Activated CD8-positive, alpha-beta T cell treated with anti-CD3 and anti-CD28 coated beads for 36 hours (primary cell): ENCODE measurements at regions not wholly inside any gene's neighbourhood (a gene's known extent, or its start where the extent isn't known, plus 50 kb on each side); places are given as distances from the start of the nearest gene placed in this dataset.

Experiments used
- ATAC-seq: fragments of 200-7000 bp; cut with Tn5 transposase; one replicate; pipeline ENCODE4 v1.10.0; 2021; ENCODE audit warnings: mild to moderate bottlenecking, moderate library complexity
- CTCF ChIA-PET: fragments of 350-600 bp; sonication (Branson Sonifier 250); formaldehyde crosslinking; loops from one replicate; lab custom pipeline; 2021; ENCODE audit warnings: antibody characterized with exemption; lab: Charles Lee
- POLR2A ChIA-PET: fragments of 350-600 bp; sonication (Branson Sonifier 250); formaldehyde crosslinking; loops from one replicate; lab custom pipeline; 2021; ENCODE audit warnings: antibody characterized with exemption; lab: Charles Lee
- DNase-seq: peaks from one replicate; pipeline ENCODE4 v3.0.0-alpha.2; 2020
- H3K27ac Mint-ChIP-seq: one replicate; pipeline ENCODE4 v1.8.0; 2021; ENCODE audit warnings: mild to moderate bottlenecking, mixed read lengths
- H3K27me3 Mint-ChIP-seq: one replicate; pipeline ENCODE4 v1.8.0; 2021; ENCODE audit warnings: mixed read lengths
- H3K36me3 Mint-ChIP-seq: one replicate; pipeline ENCODE4 v1.8.0; 2021; ENCODE audit warnings: low read depth, mixed read lengths
- H3K4me1 Mint-ChIP-seq: one replicate; pipeline ENCODE4 v1.8.0; 2021; ENCODE audit warnings: low read depth, mixed read lengths
- H3K4me3 Mint-ChIP-seq: one replicate; pipeline ENCODE4 v1.8.0; 2021; ENCODE audit warnings: mild to moderate bottlenecking, moderate library complexity, mixed read lengths
- H3K9me3 Mint-ChIP-seq: one replicate; pipeline ENCODE4 v1.8.0; 2021; ENCODE audit warnings: mixed read lengths
- intact Hi-C: fragments of 100-400 bp; cut with micrococcal nuclease; formaldehyde crosslinking; loops from one replicate; pipeline ENCODE4 v1.10.0; 2022
- TF ChIP-seq, protein P1 (sequence below): fragments of 200-600 bp; IDR thresholded peaks from one replicate; pipeline ENCODE4 v1.8.0; 2022; ENCODE audit warnings: antibody characterized with exemption, mild to moderate bottlenecking

DNA sequence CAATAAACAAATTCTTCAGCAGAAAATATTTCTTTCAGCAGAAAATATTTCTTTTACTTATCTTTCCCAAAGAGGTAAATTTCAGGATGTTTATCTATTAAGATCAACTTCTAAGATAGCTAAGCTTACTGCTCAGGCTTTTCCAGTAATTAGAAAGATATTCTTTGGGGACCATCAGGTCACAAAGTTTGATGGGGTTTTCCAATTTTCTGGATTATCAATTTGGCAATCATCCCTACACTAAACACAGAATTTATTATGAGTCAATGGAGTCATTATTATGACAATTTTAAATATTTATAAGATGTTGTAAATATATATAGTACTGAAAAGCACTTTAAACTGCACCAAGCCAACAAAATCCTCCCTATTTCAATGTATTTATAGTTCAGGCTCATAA, 137.6 kb downstream of the AKAP11 start:
- CTCF ChIA-PET = interaction anchor here (1.5 kb wide), 1 partner anchor 8 kb away, joined by 4 read pairs; no protein-coding TSS in a partner anchor
- ATAC-seq (no peak), DNase-seq (no peak)
- peaks cover 45% of the 10 kb centered on the region for H3K36me3 Mint-ChIP-seq
- H3K4me1 Mint-ChIP-seq = peaks cover 57% of the 10 kb centered on the region
- H3K27me3 Mint-ChIP-seq = no peaks in the 10 kb centered on the region
- no peak overlapping the region for H3K27ac Mint-ChIP-seq
- peaks cover 2% of the 10 kb centered on the region for H3K9me3 Mint-ChIP-seq
- intact Hi-C loops = no loop called here
- H3K4me3 Mint-ChIP-seq = no peak overlapping the region
- POLR2A ChIA-PET = no interaction called here
- TF ChIP-seq, protein P1, sequence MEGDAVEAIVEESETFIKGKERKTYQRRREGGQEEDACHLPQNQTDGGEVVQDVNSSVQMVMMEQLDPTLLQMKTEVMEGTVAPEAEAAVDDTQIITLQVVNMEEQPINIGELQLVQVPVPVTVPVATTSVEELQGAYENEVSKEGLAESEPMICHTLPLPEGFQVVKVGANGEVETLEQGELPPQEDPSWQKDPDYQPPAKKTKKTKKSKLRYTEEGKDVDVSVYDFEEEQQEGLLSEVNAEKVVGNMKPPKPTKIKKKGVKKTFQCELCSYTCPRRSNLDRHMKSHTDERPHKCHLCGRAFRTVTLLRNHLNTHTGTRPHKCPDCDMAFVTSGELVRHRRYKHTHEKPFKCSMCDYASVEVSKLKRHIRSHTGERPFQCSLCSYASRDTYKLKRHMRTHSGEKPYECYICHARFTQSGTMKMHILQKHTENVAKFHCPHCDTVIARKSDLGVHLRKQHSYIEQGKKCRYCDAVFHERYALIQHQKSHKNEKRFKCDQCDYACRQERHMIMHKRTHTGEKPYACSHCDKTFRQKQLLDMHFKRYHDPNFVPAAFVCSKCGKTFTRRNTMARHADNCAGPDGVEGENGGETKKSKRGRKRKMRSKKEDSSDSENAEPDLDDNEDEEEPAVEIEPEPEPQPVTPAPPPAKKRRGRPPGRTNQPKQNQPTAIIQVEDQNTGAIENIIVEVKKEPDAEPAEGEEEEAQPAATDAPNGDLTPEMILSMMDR = no peak

DNA sequence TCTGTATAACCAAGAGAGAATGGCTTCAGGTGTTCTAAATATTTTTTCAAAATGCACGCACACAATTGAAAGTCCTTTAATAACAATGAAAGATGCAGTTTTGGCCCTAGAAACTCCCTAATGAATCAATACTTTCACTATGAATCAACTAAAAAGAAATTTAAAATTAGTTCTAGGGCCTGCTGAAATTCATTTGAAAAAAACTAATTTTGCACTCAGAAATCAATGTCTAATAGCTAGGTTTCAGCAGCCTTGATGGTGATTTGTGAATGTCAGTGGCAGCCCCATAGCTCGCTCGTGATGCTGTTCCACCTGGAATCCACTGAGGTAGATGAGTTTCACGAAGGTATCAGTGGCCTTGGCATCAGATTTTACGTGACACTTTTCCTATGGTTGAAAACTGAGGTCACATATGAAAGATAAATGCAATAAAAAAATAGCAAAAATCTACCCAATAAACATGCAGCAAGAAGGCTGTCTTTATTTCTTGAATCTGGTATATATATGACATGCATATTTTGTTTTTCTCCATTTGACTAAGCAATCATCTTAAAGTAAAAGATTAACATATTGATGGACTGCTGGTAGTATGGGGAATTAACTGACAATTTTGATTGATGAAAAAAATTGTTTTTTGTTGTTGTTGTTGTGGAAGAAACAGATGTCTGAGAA, 141.0 kb downstream of the AKAP11 start:
- ChIA-PET POLR2A (interaction anchor here (1.6 kb wide), 1 partner anchor 17 kb away, joined by 5 read pairs; no protein-coding TSS in a partner anchor), CTCF (no interaction called here)
- ATAC-seq (peak; percentile 41), DNase-seq (no peak)
- H3K9me3 Mint-ChIP-seq = no peaks in the 10 kb centered on the region
- H3K36me3 Mint-ChIP-seq = peaks cover 40% of the 10 kb centered on the region
- H3K4me3 Mint-ChIP-seq = no peak overlapping the region
- peaks cover 35% of the 10 kb centered on the region for H3K4me1 Mint-ChIP-seq
- intact Hi-C loops = no loop called here
- TF ChIP-seq, protein P1 = no peak
- H3K27me3 Mint-ChIP-seq = no peaks in the 10 kb centered on the region
- H3K27ac Mint-ChIP-seq = peak overlapping the region; percentile 68

DNA sequence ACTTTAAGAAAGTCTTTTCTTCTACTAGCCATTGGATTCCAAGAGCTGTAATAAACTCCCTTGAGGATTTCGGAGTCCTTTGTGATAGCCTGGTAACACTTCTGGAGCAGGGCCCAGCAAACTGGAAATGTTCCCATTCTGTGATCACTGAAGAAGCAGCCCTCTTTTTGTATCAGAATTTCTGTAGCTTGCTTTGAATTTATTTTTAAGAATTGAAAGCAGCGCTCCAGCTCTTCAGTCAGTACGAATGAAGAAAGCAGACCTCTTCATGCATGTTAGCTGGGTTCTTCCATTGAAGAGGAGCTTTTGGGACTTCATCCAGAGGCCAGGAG, 141.5 kb downstream of the AKAP11 start:
- H3K27ac Mint-ChIP-seq = peak overlapping the region; percentile 68
- CTCF ChIA-PET = no interaction called here
- H3K36me3 Mint-ChIP-seq = peaks cover 36% of the 10 kb centered on the region
- POLR2A ChIA-PET = no interaction called here
- peaks cover 34% of the 10 kb centered on the region for H3K4me1 Mint-ChIP-seq
- H3K9me3 Mint-ChIP-seq = no peaks in the 10 kb centered on the region
- DNase-seq (no peak), ATAC-seq (no peak)
- H3K27me3 Mint-ChIP-seq = no peaks in the 10 kb centered on the region
- TF ChIP-seq, protein P1 = no peak
- H3K4me3 Mint-ChIP-seq = no peak overlapping the region
- intact Hi-C loops = no loop called here

DNA sequence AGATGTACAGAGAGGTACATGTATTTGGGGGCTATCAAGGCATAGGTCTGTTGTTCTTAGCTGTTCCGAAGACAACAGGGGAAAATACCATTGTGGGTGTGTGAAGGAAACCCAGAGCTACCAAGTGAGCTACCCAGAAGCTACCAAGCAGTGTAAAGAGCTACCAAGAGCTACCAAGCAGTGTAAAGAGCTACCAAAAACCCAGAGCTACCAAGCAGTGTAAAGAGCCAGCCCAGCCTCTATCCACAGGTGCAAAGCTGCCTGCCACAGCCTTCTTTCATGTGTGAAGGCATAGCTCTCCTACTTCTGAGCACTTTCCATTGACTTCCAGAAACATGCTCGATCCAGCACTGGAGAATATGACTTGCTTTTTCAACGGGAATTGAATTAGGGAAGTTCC, 145.7 kb downstream of the AKAP11 start:
- intact Hi-C loops = no loop called here
- peak; percentile 40 for ATAC-seq
- CTCF ChIA-PET = no interaction called here

DNA sequence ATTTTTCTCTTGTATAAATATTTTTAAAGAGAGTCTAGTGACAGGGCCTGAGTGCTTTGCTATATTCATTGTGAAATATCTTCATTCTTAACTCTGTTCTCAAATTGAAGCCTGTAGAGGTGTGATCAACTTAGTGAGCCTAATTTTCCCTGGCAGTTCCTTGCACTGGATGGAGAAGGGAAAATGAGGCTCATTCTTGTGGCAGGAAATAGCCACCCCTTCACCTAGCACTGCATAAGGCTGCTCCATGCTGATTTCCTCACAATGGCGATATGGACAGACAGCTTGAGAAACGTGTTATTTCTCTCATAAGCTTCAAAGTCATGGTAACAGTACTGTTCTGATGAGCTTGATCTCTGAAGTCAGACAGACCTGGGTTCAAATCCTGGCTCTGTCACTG, 146.2 kb downstream of the AKAP11 start:
- Mint-ChIP-seq H3K27ac (no peak overlapping the region), H3K36me3 (peaks cover 41% of the 10 kb centered on the region), H3K27me3 (no peaks in the 10 kb centered on the region), H3K4me1 (peaks cover 44% of the 10 kb centered on the region), H3K9me3 (peaks cover 1% of the 10 kb centered on the region), H3K4me3 (no peak overlapping the region)
- CTCF ChIA-PET = no interaction called here
- ATAC-seq (no peak), DNase-seq (no peak)
- intact Hi-C loops = no loop called here
- TF ChIP-seq, protein P1 = no peak
- POLR2A ChIA-PET = no interaction called here

More for the DNA sequence above, 145.7 kb downstream of the AKAP11 start:
- H3K9me3 Mint-ChIP-seq = no peaks in the 10 kb centered on the region
- H3K27me3 Mint-ChIP-seq = no peaks in the 10 kb centered on the region
- no peak overlapping the region for H3K4me3 Mint-ChIP-seq
- peaks cover 40% of the 10 kb centered on the region for H3K36me3 Mint-ChIP-seq
- POLR2A ChIA-PET = interaction anchor here (0.9 kb wide), 1 partner anchor 15 kb away, joined by 4 read pairs; no protein-coding TSS in a partner anchor
- H3K4me1 Mint-ChIP-seq = peaks cover 50% of the 10 kb centered on the region
- TF ChIP-seq, protein P1 = no peak
- no peak for DNase-seq
- peak overlapping the region; percentile 18 for H3K27ac Mint-ChIP-seq
